Neuron (in vitro differentiated cells): ENCODE measurements at regions not wholly inside any gene's neighbourhood (a gene's known extent, or its start where the extent isn't known, plus 50 kb on each side); places are given as distances from the start of the nearest gene placed in this dataset.

Source experiments
- H2AFZ ChIP-seq: one replicate; pipeline ENCODE4 v1.6.1; 2013; ENCODE audit warnings: low read depth, mild to moderate bottlenecking, inconsistent platforms, low read length, moderate library complexity
- H3K27me3 ChIP-seq: one replicate; pipeline ENCODE4 v1.6.1; 2013; ENCODE audit warnings: low read length; ENCODE audit not compliant: insufficient read depth
- H3K36me3 ChIP-seq: one replicate; pipeline ENCODE4 v1.6.1; 2013; ENCODE audit warnings: low read length; ENCODE audit not compliant: insufficient read depth
- H3K4me1 ChIP-seq: one replicate; pipeline ENCODE4 v1.6.1; 2013; ENCODE audit warnings: low read length; ENCODE audit not compliant: insufficient read depth
- H3K4me3 ChIP-seq: 2 replicates; pipeline ENCODE4 v1.5.1; 2013; ENCODE audit warnings: mild to moderate bottlenecking, low read length, moderate library complexity
- H3K9me3 ChIP-seq: one replicate; pipeline ENCODE4 v1.6.1; 2013; ENCODE audit warnings: low read length

DNA sequence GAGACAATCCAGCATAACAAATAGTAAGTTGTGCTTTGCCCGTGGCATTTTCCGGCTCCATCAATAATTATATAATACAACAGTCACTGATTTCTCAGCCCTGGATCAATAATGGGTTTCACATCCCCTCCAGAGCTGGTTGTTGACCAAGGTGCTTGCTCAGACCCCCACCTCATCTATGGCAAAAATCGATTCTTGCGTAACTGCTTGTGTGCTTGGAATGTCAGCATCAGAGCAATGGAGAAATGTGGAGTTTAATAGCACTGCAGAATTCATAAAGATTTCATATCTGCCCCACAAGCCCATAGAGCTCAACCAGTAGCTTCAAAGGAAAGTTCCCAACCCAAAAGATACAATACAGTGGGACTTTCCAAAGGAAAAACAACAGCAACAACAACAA is 1098.5 kb downstream of the IGSF11 start:
- H2AFZ ChIP-seq = no peak overlapping the region

GRCh38 chr3:117938974-117939373 is 1095.7 kb downstream of the IGSF11 start:
- H3K36me3 ChIP-seq = no peaks in the 10 kb centered on the region
- no peaks in the 10 kb centered on the region for H3K9me3 ChIP-seq
- no peaks in the 10 kb centered on the region for H3K27me3 ChIP-seq

More for the DNA sequence above, 1098.5 kb downstream of the IGSF11 start:
- no peaks in the 10 kb centered on the region for H3K27me3 ChIP-seq
- H3K4me3 ChIP-seq = no peak overlapping the region
- H3K9me3 ChIP-seq = no peaks in the 10 kb centered on the region
- H3K4me1 ChIP-seq = peaks cover 11% of the 10 kb centered on the region
- H3K36me3 ChIP-seq = no peaks in the 10 kb centered on the region

GRCh38 chr3:117939425-117940027 is 1095.1 kb downstream of the IGSF11 start:
- H3K27me3 ChIP-seq = no peaks in the 10 kb centered on the region
- peaks cover 11% of the 10 kb centered on the region for H3K4me1 ChIP-seq

More at GRCh38 chr3:117938974-117939373, 1095.7 kb downstream of the IGSF11 start:
- Histone ChIP-seq H2AFZ (no peak overlapping the region), H3K4me1 (peaks cover 11% of the 10 kb centered on the region), H3K4me3 (no peak overlapping the region)

GRCh38 chr3:117941015-117941414 is 1093.6 kb downstream of the IGSF11 start:
- no peak overlapping the region for H3K4me3 ChIP-seq
- H3K27me3 ChIP-seq = no peaks in the 10 kb centered on the region
- no peak overlapping the region for H2AFZ ChIP-seq
- no peaks in the 10 kb centered on the region for H3K36me3 ChIP-seq
- no peaks in the 10 kb centered on the region for H3K9me3 ChIP-seq
- H3K4me1 ChIP-seq = peaks cover 11% of the 10 kb centered on the region

More at GRCh38 chr3:117939425-117940027, 1095.1 kb downstream of the IGSF11 start:
- Histone ChIP-seq H3K36me3 (no peaks in the 10 kb centered on the region), H3K4me3 (no peak overlapping the region), H2AFZ (no peak overlapping the region), H3K9me3 (no peaks in the 10 kb centered on the region)

DNA sequence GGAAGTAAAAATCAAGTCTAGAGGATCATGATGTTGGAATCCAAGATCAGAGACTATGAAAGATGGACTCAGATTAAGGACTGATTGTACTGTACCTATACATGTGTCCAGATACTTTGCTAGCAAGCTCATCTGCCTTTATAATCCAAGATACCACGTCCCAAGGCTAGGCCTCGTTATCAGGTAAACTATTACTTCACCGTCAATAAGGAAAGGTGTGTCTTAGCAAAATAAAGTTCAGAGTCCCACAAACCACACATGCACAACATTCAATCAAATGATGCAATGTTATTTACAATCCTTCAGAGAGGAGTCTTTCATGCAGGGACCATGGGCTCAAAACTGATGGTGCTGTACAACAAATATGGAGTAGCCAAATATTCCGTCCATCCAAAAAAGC is 1092.9 kb downstream of the IGSF11 start:
- no peak overlapping the region for H2AFZ ChIP-seq
- no peak overlapping the region for H3K4me3 ChIP-seq
- H3K27me3 ChIP-seq = no peaks in the 10 kb centered on the region
- H3K4me1 ChIP-seq = peaks cover 11% of the 10 kb centered on the region
- H3K36me3 ChIP-seq = no peaks in the 10 kb centered on the region
- H3K9me3 ChIP-seq = no peaks in the 10 kb centered on the region

- no peak overlapping the region for H3K4me3 ChIP-seq
- no peaks in the 10 kb centered on the region for H3K9me3 ChIP-seq
- H2AFZ ChIP-seq = no peak overlapping the region
- no peaks in the 10 kb centered on the region for H3K36me3 ChIP-seq
- H3K4me1 ChIP-seq = no peaks in the 10 kb centered on the region
- H3K27me3 ChIP-seq = no peaks in the 10 kb centered on the region
Measured at GRCh38 chr3:117954131-117954530, 1080.5 kb downstream of the IGSF11 start.

GRCh38 chr3:117955196-117955595 is 1079.5 kb downstream of the IGSF11 start:
- no peak overlapping the region for H2AFZ ChIP-seq
- H3K27me3 ChIP-seq = no peaks in the 10 kb centered on the region
- H3K9me3 ChIP-seq = no peaks in the 10 kb centered on the region
- H3K4me3 ChIP-seq = no peak overlapping the region
- H3K4me1 ChIP-seq = no peaks in the 10 kb centered on the region
- no peaks in the 10 kb centered on the region for H3K36me3 ChIP-seq

GRCh38 chr3:117958027-117958426 is 1076.6 kb downstream of the IGSF11 start:
- Histone ChIP-seq H3K4me1 (no peaks in the 10 kb centered on the region), H3K9me3 (no peaks in the 10 kb centered on the region), H3K4me3 (no peak overlapping the region), H3K27me3 (no peaks in the 10 kb centered on the region), H3K36me3 (no peaks in the 10 kb centered on the region), H2AFZ (no peak overlapping the region)

DNA sequence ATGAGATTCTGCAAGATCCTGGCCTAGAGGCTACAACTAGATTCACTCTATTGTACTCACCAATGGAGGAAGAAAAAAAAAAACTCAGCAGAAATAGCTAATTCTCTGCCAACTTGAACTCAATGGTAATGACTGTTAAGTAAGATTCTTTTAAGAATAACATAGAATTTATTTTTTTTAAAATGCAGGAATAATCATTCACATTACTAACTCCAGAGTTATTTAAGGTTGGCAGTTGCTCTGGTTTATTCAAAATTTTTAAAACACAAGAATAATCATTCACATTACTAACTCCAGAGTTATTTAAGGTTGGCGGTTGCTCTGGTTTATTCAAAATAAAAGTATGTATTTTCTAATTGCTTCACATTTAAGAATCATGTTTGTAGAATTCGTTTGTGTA is 1071.9 kb downstream of the IGSF11 start:
- Histone ChIP-seq H3K4me1 (no peaks in the 10 kb centered on the region), H3K4me3 (no peak overlapping the region), H2AFZ (no peak overlapping the region), H3K9me3 (no peaks in the 10 kb centered on the region), H3K36me3 (no peaks in the 10 kb centered on the region), H3K27me3 (no peaks in the 10 kb centered on the region)

- H2AFZ ChIP-seq = no peak overlapping the region
- H3K9me3 ChIP-seq = no peaks in the 10 kb centered on the region
- H3K4me3 ChIP-seq = no peak overlapping the region
- no peaks in the 10 kb centered on the region for H3K36me3 ChIP-seq
- no peaks in the 10 kb centered on the region for H3K27me3 ChIP-seq
- no peaks in the 10 kb centered on the region for H3K4me1 ChIP-seq
Measured at GRCh38 chr3:117963858-117964257, 1070.8 kb downstream of the IGSF11 start.

DNA sequence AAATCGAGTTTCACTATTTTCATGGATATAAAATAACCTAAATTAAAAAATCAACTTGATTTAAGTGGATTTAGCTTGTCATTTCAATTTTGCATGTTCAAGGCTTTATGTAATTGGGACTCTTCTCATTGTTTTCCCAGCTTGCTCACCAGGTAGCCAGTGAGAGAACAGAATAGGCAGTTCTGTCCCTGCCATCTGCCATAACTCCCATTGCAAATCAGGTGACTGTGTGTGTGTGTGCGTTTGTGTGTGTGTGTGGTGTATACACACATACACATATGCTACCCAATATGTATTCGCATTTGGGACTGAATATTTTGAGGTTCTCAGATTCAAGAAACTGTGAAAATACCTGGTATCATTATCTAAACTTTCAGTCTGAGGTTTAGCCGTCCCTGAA is 1069.8 kb downstream of the IGSF11 start:
- H3K36me3 ChIP-seq = no peaks in the 10 kb centered on the region
- H3K4me1 ChIP-seq = no peaks in the 10 kb centered on the region
- H3K4me3 ChIP-seq = no peak overlapping the region
- H3K9me3 ChIP-seq = no peaks in the 10 kb centered on the region
- no peaks in the 10 kb centered on the region for H3K27me3 ChIP-seq
- H2AFZ ChIP-seq = no peak overlapping the region

GRCh38 chr3:117977504-117978228 is 1057.0 kb downstream of the IGSF11 start:
- no peaks in the 10 kb centered on the region for H3K9me3 ChIP-seq
- H2AFZ ChIP-seq = no peak overlapping the region
- H3K27me3 ChIP-seq = no peaks in the 10 kb centered on the region
- H3K4me1 ChIP-seq = no peaks in the 10 kb centered on the region
- no peak overlapping the region for H3K4me3 ChIP-seq
- no peaks in the 10 kb centered on the region for H3K36me3 ChIP-seq

DNA sequence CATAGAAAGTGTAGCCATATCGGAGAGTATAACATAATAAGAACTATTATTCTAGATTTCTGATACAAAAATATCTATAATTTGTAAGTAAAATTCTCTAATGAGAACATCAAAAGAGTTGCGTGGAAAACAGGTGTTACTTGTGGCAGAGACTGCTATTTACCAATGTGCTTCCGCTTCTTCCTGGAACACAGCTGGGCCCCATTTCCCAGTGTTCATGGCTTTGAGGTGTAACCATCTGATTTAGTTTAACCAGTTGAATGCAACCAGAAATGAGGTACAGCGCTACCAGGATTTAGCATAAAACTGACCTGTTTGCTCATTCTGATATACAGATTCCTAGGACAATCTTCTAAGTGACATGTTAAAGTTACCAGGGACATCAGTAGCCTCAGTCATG is 1055.2 kb downstream of the IGSF11 start:
- H3K36me3 ChIP-seq = no peaks in the 10 kb centered on the region
- no peaks in the 10 kb centered on the region for H3K4me1 ChIP-seq
- no peak overlapping the region for H2AFZ ChIP-seq
- H3K4me3 ChIP-seq = no peak overlapping the region
- H3K9me3 ChIP-seq = no peaks in the 10 kb centered on the region
- H3K27me3 ChIP-seq = no peaks in the 10 kb centered on the region
